ENCODE measurements at regions not wholly inside any gene's neighbourhood (a gene's known extent, or its start where the extent isn't known, plus 50 kb on each side); places are given as distances from the start of the nearest gene placed in this dataset.

GRCh38 chr3:153313302-153313965 lies 151.4 kb downstream of the RAP2B start:
- Histone ChIP-seq H3K4me1 (ENCODE audit: control insufficient read depth, insufficient read depth, low read length) (no peaks in the 10 kb centered on the region), H3K36me3 (ENCODE audit: control insufficient read depth in 2 of 2, insufficient read depth in 2 of 2, low read length in 1 of 2) (no peaks in the 10 kb centered on the region), H4K20me1 (ENCODE audit: control insufficient read depth, insufficient read depth) (no peaks in the 10 kb centered on the region), H3K9me3 (replicated peaks; ENCODE audit: control insufficient read depth, insufficient read depth, low read length) (no peaks in the 10 kb centered on the region; the same call in 2 of the 3 replicates), H3K79me2 (ENCODE audit: control insufficient read depth, insufficient read depth, low read length) (no peaks in the 10 kb centered on the region), H3K27ac (ENCODE audit: control insufficient read depth, insufficient read depth) (peak overlapping the region; percentile 39; the same call in 1 of the 2 replicates), H2AFZ (ENCODE audit: control insufficient read depth, low read depth, low read length) (peak overlapping the region; percentile 44), H3K4me3 (no peak overlapping the region), H3K4me2 (ENCODE audit: control insufficient read depth, insufficient read depth) (0 out of 2 replicates have a peak overlapping the region, but pooled peaks have one; percentile 9), H3K27me3 (replicated peaks in 1 of 2; ENCODE audit: control insufficient read depth in 2 of 2, insufficient read depth in 2 of 2, low read length in 1 of 2) (no peaks in the 10 kb centered on the region), H3K9ac (ENCODE audit: control insufficient read depth, insufficient read depth, low read length) (no peak overlapping the region)
- TF ChIP-seq ZSCAN29 (IDR thresholded peaks at IDR 0.05) (no peak), BHLHE40 (IDR thresholded peaks at IDR 0.05; ENCODE audit: borderline replicate concordance in 1 of 2, low read depth in 2 of 2, low read length in 1 of 2) (no peak), GABPA (IDR thresholded peaks at IDR 0.05; ENCODE audit: low read depth) (no peak), EP300 (IDR thresholded peaks at IDR 0.05; ENCODE audit: borderline replicate concordance in 1 of 2, control insufficient read depth in 1 of 2, low read depth in 2 of 2, low read length in 2 of 2) (no peak)
- ChIA-PET SMC1A (ENCODE audit: uncharacterized antibody, unreplicated experiment) (no interaction called here), RAD21 (ENCODE audit: unreplicated experiment) (no interaction called here), POLR2A (no interaction called here), CTCF (no interaction called here)
- BruUV-seq (replicated peaks), result no TSS peak
- DNase-seq (ENCODE audit: low read depth, low spot score), result no peak
- intact Hi-C loops (cut with micrococcal nuclease; ENCODE audit: unreplicated experiment) (no loop called here), in situ Hi-C loops (cut with MboI) (no loop called here)
- ATAC-seq, result no peak
- 0% methylated on average over 1 of the region's 1 CpG for WGBS (ENCODE audit: insufficient coverage, insufficient replicate concordance, low lambda C conversion rate, missing lambda C conversion rate)
- FAIRE-seq, result no peak

DNA sequence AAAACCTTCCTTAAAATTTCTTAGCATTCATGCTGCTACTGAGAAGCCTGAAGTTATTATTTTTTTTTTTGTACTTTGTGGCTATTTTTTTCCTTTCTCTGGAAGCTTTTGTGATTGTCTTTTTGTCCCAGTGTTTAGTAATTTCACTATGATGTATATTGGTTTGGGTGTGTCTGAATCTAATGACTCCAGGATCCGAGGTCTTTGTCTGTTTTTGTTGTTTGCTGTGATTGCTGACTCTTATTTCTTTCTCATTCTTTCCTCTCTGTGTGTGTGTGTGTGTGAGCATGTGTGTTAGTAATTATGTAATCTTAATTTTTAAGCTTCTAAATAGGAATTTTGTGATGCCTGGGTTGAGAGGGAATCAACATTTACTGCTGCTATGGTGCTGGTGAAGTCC lies 152.0 kb downstream of the RAP2B start:
- Histone ChIP-seq H3K36me3 (ENCODE audit: control insufficient read depth in 2 of 2, insufficient read depth in 2 of 2, low read length in 1 of 2) (no peaks in the 10 kb centered on the region), H3K4me2 (ENCODE audit: control insufficient read depth, insufficient read depth) (no peak overlapping the region), H4K20me1 (ENCODE audit: control insufficient read depth, insufficient read depth) (no peaks in the 10 kb centered on the region), H3K79me2 (ENCODE audit: control insufficient read depth, insufficient read depth, low read length) (no peaks in the 10 kb centered on the region), H2AFZ (ENCODE audit: control insufficient read depth, low read depth, low read length) (no peak overlapping the region), H3K4me1 (ENCODE audit: control insufficient read depth, insufficient read depth, low read length) (no peaks in the 10 kb centered on the region), H3K27me3 (replicated peaks in 1 of 2; ENCODE audit: control insufficient read depth in 2 of 2, insufficient read depth in 2 of 2, low read length in 1 of 2) (no peaks in the 10 kb centered on the region), H3K4me3 (no peak overlapping the region), H3K27ac (ENCODE audit: control insufficient read depth, insufficient read depth) (peak overlapping the region; percentile 39; the same call in 1 of the 2 replicates), H3K9ac (ENCODE audit: control insufficient read depth, insufficient read depth, low read length) (no peak overlapping the region), H3K9me3 (replicated peaks; ENCODE audit: control insufficient read depth, insufficient read depth, low read length) (no peaks in the 10 kb centered on the region; the same call in 2 of the 3 replicates)
- ChIA-PET CTCF (no interaction called here), SMC1A (ENCODE audit: uncharacterized antibody, unreplicated experiment) (no interaction called here), POLR2A (no interaction called here), RAD21 (ENCODE audit: unreplicated experiment) (no interaction called here)
- TF ChIP-seq HCFC1 (IDR thresholded peaks at IDR 0.05; ENCODE audit: low read length) (no peak), RAD51 (IDR thresholded peaks at IDR 0.05) (no peak), FOXM1 (IDR thresholded peaks at IDR 0.05; ENCODE audit: low read depth, low read length) (no peak), SMC3 (IDR thresholded peaks at IDR 0.05; ENCODE audit: borderline replicate concordance, low read length) (no peak), SPI1 (IDR thresholded peaks at IDR 0.05; ENCODE audit: borderline replicate concordance, insufficient read depth, low read depth, low read length) (no peak), CHD4 (IDR thresholded peaks at IDR 0.05) (no peak), ZNF384 (IDR thresholded peaks at IDR 0.05; ENCODE audit: borderline replicate concordance, low read depth, low read length) (no peak), CBX3 (IDR thresholded peaks at IDR 0.05; ENCODE audit: borderline replicate concordance, low read depth) (no peak)
- TF ChIP-seq, protein P1, sequence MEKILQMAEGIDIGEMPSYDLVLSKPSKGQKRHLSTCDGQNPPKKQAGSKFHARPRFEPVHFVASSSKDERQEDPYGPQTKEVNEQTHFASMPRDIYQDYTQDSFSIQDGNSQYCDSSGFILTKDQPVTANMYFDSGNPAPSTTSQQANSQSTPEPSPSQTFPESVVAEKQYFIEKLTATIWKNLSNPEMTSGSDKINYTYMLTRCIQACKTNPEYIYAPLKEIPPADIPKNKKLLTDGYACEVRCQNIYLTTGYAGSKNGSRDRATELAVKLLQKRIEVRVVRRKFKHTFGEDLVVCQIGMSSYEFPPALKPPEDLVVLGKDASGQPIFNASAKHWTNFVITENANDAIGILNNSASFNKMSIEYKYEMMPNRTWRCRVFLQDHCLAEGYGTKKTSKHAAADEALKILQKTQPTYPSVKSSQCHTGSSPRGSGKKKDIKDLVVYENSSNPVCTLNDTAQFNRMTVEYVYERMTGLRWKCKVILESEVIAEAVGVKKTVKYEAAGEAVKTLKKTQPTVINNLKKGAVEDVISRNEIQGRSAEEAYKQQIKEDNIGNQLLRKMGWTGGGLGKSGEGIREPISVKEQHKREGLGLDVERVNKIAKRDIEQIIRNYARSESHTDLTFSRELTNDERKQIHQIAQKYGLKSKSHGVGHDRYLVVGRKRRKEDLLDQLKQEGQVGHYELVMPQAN (conservative IDR thresholded peaks at IDR 0.05), result no peak
- in situ Hi-C loops (cut with MboI) (no loop called here), intact Hi-C loops (cut with micrococcal nuclease; ENCODE audit: unreplicated experiment) (no loop called here)
- ATAC-seq (no peak), DNase-seq (ENCODE audit: low read depth, low spot score) (no peak), FAIRE-seq (no peak)
- 0% methylated on average over 1 of the region's 1 CpG for WGBS (ENCODE audit: insufficient coverage, insufficient replicate concordance, low lambda C conversion rate, missing lambda C conversion rate)
- no TSS peak for BruUV-seq (replicated peaks)

All from GM12878 (cell line).